ENCODE measurements at regions not wholly inside any gene's neighbourhood (a gene's known extent, or its start where the extent isn't known, plus 50 kb on each side); places are given as distances from the start of the nearest gene placed in this dataset.
A peak's percentile ranks its signal among the peaks of the same experiment; 100 is the strongest.

DNA sequence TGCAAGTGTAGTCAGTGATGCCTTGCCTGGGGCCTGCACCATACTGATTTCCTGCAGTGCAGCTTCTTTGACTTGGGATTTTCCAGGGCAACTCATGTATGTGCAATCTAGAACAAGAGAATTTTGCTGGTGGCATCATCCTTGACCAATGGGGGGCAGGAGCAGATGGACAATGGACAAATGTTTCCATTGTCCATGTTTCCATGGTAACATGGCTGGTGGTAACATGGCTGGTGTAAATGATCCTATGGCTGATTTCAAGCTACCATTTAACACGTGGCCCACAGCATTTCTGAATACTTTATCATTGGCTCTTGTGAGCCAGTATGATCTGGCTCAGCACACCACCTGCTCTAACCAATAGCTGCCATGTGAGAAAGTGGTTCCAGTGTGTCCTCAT is 130.1 kb upstream of the OSMR start:
- Histone ChIP-seq H3K27me3 (no peaks in the 10 kb centered on the region), H3K36me3 (no peaks in the 10 kb centered on the region), H3K4me3 (no peak overlapping the region), H3K4me1 (peaks cover 19% of the 10 kb centered on the region), H3K27ac (no peak overlapping the region), H3K9me3 (no peaks in the 10 kb centered on the region)
- DNase-seq (ENCODE audit: low spot score in 2 of 2), result no peak
- 87% methylated on average over 1 of the region's 1 CpG for WGBS
- TF ChIP-seq POLR2A (IDR thresholded peaks at IDR 0.05) (no peak), EP300 (IDR thresholded peaks at IDR 0.05) (no peak), POLR2AphosphoS5 (IDR thresholded peaks at IDR 0.05) (no peak)
- TF ChIP-seq, protein P1, sequence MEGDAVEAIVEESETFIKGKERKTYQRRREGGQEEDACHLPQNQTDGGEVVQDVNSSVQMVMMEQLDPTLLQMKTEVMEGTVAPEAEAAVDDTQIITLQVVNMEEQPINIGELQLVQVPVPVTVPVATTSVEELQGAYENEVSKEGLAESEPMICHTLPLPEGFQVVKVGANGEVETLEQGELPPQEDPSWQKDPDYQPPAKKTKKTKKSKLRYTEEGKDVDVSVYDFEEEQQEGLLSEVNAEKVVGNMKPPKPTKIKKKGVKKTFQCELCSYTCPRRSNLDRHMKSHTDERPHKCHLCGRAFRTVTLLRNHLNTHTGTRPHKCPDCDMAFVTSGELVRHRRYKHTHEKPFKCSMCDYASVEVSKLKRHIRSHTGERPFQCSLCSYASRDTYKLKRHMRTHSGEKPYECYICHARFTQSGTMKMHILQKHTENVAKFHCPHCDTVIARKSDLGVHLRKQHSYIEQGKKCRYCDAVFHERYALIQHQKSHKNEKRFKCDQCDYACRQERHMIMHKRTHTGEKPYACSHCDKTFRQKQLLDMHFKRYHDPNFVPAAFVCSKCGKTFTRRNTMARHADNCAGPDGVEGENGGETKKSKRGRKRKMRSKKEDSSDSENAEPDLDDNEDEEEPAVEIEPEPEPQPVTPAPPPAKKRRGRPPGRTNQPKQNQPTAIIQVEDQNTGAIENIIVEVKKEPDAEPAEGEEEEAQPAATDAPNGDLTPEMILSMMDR (IDR thresholded peaks at IDR 0.05), result no peak

DNA sequence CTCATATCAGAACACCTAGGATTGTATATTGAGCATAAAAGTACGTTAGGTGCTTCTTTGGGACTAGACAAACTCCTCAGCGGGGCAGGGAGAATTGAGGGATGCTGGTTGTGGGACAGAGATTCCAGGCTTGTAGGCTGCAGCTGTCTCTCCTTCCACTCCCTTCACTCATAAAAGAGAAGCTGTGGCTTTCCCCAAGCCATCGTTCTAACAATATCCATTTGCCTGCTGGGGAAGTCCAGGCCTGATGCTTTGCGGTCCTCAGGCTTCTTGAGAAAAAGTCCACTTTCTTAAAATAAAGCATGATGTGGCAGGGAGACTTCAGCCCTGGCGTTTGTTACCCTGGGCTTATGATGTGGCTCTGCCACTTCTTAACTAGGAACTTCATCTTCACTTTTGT is 129.3 kb upstream of the OSMR start:
- TF ChIP-seq POLR2A (IDR thresholded peaks at IDR 0.05) (no peak), POLR2AphosphoS5 (IDR thresholded peaks at IDR 0.05) (no peak), EP300 (IDR thresholded peaks at IDR 0.05) (no peak)
- TF ChIP-seq, protein P1 (IDR thresholded peaks at IDR 0.05), result no peak
- H3K36me3 ChIP-seq, result no peaks in the 10 kb centered on the region
- DNase-seq (ENCODE audit: low spot score in 2 of 2), result no peak
- H3K27me3 ChIP-seq, result no peaks in the 10 kb centered on the region
- no peaks in the 10 kb centered on the region for H3K9me3 ChIP-seq
- H3K4me3 ChIP-seq, result no peak overlapping the region
- 46% methylated on average over 5 of the region's 5 CpGs for WGBS
- no peak overlapping the region for H3K27ac ChIP-seq
- peaks cover 19% of the 10 kb centered on the region for H3K4me1 ChIP-seq

DNA sequence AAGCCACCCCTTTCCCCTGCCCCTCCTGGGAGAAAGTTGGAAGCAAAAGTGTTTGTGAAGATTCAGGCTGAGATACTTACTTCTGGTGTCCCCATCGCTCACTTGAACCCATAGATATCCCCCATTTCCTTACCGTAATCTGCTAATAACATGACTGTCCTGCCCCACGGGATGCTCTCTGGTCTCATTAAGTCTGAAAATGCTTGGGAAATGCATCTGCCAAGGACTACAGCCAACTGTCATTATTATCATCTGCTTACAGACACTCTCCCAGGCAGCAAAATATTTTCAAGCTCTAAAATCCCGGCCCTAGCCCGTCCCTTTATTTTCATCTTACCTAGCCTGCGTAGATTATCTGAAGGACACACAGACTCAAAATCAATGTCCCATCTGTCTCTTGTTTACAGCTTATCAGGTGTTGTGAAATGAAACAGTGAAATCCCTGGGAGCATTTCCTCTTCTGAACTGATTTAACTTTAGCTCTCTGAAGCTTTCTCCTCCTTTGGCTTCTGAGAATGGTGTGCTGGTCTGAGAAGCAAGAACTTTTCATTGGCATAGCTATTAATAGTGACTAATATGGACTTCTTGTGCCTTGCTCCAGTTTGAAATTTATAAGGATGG is 126.9 kb upstream of the OSMR start:
- WGBS, result 36% methylated on average over 6 of the region's 6 CpGs
- no peak overlapping the region for H3K4me3 ChIP-seq
- H3K27me3 ChIP-seq, result no peaks in the 10 kb centered on the region
- H3K36me3 ChIP-seq, result no peaks in the 10 kb centered on the region
- DNase-seq (ENCODE audit: low spot score in 2 of 2), result no peak
- H3K27ac ChIP-seq, result peak overlapping the region; percentile 72
- H3K9me3 ChIP-seq, result no peaks in the 10 kb centered on the region
- peaks cover 19% of the 10 kb centered on the region for H3K4me1 ChIP-seq
- TF ChIP-seq POLR2A (IDR thresholded peaks at IDR 0.05), result no peak
- no peak for TF ChIP-seq EP300 (IDR thresholded peaks at IDR 0.05)
- TF ChIP-seq POLR2AphosphoS5 (IDR thresholded peaks at IDR 0.05), result no peak
- TF ChIP-seq, protein P1 (IDR thresholded peaks at IDR 0.05), result no peak

DNA sequence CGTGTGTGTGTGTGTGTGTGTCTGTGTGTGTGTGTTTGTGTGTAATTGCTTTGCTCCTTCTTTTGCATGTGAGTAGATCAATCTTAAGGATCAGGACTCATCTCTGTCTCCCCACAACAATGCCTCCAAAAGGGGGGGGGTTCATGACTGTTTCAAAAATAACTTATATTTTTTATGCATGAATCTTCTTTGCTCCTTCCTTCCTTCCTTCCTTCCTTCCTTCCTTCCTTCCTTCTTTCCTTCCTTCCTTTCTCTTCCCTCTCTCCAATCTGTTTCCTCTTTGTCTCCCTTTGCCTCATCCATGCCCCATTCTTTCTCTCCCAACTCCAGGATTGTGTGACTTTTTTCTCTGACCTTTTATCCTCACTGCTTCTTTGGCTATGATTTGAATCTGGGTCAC is 126.4 kb upstream of the OSMR start:
- Histone ChIP-seq H3K36me3 (no peaks in the 10 kb centered on the region), H3K27me3 (no peaks in the 10 kb centered on the region), H3K4me3 (no peak overlapping the region), H3K27ac (peak overlapping the region; percentile 72), H3K4me1 (peaks cover 19% of the 10 kb centered on the region), H3K9me3 (no peaks in the 10 kb centered on the region)
- no peak for DNase-seq (ENCODE audit: low spot score in 2 of 2)
- no peak for TF ChIP-seq POLR2AphosphoS5 (IDR thresholded peaks at IDR 0.05)
- TF ChIP-seq EP300 (IDR thresholded peaks at IDR 0.05), result no peak
- TF ChIP-seq, protein P1 (IDR thresholded peaks at IDR 0.05), result no peak
- no peak for TF ChIP-seq POLR2A (IDR thresholded peaks at IDR 0.05)
- WGBS, result 67% methylated on average over 1 of the region's 1 CpG

DNA sequence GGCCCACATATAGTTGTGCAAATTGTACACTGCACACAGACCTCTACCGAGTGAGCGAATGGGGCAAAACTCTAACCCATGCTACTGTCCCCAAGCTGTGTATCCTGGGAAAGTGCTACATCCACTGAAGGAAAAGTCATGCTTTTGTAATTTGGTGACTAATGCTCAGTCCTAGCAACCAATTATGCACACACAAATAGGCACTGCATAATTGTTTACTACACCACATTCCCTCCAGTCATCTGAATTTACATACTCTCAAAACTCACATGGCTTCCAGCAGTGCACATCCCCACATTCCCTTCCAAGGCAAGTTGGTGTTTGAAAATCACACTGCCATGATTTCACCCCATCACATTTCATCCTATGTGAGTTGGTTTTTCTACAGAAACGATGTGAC is 125.9 kb upstream of the OSMR start:
- 54% methylated on average over 3 of the region's 3 CpGs for WGBS
- TF ChIP-seq POLR2A (IDR thresholded peaks at IDR 0.05) (no peak), EP300 (IDR thresholded peaks at IDR 0.05) (no peak), POLR2AphosphoS5 (IDR thresholded peaks at IDR 0.05) (no peak)
- TF ChIP-seq, protein P1 (IDR thresholded peaks at IDR 0.05), result no peak
- Histone ChIP-seq H3K4me1 (peaks cover 19% of the 10 kb centered on the region), H3K27ac (peak overlapping the region; percentile 72), H3K36me3 (no peaks in the 10 kb centered on the region), H3K27me3 (no peaks in the 10 kb centered on the region), H3K9me3 (no peaks in the 10 kb centered on the region), H3K4me3 (no peak overlapping the region)
- no peak for DNase-seq (ENCODE audit: low spot score in 2 of 2)
